DND-41 (cell line): ENCODE measurements at regions not wholly inside any gene's neighbourhood (a gene's known extent, or its start where the extent isn't known, plus 50 kb on each side); places are given as distances from the start of the nearest gene placed in this dataset.

Experiments used
- EZH2 ChIP-seq: IDR thresholded peaks from 3 replicates; pipeline ENCODE4 v1.6.1; 2012; ENCODE audit warnings: borderline replicate concordance, low read depth, mild to moderate bottlenecking, moderate library complexity, low read length, inconsistent platforms; ENCODE audit not compliant: severe bottlenecking
- TF ChIP-seq, protein P1 (sequence below): IDR thresholded peaks from 2 replicates; pipeline ENCODE4 v1.5.1; 2012; ENCODE audit warnings: borderline replicate concordance, low read length, moderate library complexity, mild to moderate bottlenecking; ENCODE audit not compliant: poor library complexity, severe bottlenecking; ENCODE audit errors: extremely low read depth

DNA sequence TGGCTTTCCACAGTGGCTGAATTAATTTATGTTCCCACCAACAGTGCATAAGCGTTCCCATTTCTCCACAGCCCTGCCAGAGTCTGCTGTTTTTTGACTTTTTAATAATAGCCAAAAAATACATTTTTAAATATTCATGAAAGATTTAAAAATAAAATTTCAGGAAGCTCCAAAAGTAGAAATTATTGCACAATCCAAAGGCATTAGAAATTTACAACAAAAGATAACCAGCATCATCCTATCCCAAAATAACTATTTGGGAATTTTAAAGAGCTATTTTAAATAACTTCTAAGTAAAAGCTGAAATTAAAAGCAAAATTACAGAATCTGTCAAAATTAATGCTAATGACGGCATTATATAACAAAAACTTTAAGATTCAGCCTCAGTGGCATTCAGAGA is 131.5 kb downstream of the QDPR start:
- TF ChIP-seq, protein P1, sequence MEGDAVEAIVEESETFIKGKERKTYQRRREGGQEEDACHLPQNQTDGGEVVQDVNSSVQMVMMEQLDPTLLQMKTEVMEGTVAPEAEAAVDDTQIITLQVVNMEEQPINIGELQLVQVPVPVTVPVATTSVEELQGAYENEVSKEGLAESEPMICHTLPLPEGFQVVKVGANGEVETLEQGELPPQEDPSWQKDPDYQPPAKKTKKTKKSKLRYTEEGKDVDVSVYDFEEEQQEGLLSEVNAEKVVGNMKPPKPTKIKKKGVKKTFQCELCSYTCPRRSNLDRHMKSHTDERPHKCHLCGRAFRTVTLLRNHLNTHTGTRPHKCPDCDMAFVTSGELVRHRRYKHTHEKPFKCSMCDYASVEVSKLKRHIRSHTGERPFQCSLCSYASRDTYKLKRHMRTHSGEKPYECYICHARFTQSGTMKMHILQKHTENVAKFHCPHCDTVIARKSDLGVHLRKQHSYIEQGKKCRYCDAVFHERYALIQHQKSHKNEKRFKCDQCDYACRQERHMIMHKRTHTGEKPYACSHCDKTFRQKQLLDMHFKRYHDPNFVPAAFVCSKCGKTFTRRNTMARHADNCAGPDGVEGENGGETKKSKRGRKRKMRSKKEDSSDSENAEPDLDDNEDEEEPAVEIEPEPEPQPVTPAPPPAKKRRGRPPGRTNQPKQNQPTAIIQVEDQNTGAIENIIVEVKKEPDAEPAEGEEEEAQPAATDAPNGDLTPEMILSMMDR, result no peak
- TF ChIP-seq EZH2, result no peak
